Activated T-cell treated with anti-CD3 and anti-CD28 coated beads, Interleukin-2, amount 50 U/mL, for 72 hours (primary cell): ENCODE measurements at regions not wholly inside any gene's neighbourhood (a gene's known extent, or its start where the extent isn't known, plus 50 kb on each side); places are given as distances from the start of the nearest gene placed in this dataset.

Experiments
- ATAC-seq, 2 donors: fragments of 150-1000 bp; cut with Tn5 transposase; replicated peaks in 1 of 2; 2 replicates each; pipeline ENCODE4 v1.10.0; 2021; ENCODE audit warnings: moderate library complexity in 2 of 2, mild to moderate bottlenecking in 1 of 2
- DNase-seq, 2 donors: peaks; one replicate each; pipeline ENCODE4 v3.0.0; 2021 to 2022; ENCODE audit warnings: mixed read lengths in 1 of 2
- H3K27ac Mint-ChIP-seq: one replicate; pipeline ENCODE4 v1.8.0; 2022; ENCODE audit warnings: mild to moderate bottlenecking, moderate library complexity, mixed read lengths
- H3K27me3 Mint-ChIP-seq: one replicate; pipeline ENCODE4 v1.8.0; 2022; ENCODE audit warnings: low read depth, mixed read lengths
- H3K36me3 Mint-ChIP-seq, 2 donors: one replicate each; pipeline ENCODE4 v1.8.0; 2022; ENCODE audit warnings: mixed read lengths in 2 of 2, mild to moderate bottlenecking in 1 of 2; ENCODE audit not compliant: insufficient read depth in 2 of 2
- H3K4me1 Mint-ChIP-seq: one replicate; pipeline ENCODE4 v1.8.0; 2022; ENCODE audit warnings: low read depth, mixed read lengths
- H3K4me3 Mint-ChIP-seq, 2 donors: one replicate each; pipeline ENCODE4 v1.8.0; 2022; ENCODE audit warnings: mild to moderate bottlenecking in 2 of 2, mixed read lengths in 2 of 2, moderate library complexity in 2 of 2
- H3K9me3 Mint-ChIP-seq, 2 donors: one replicate each; pipeline ENCODE4 v1.8.0; 2022; ENCODE audit warnings: mixed read lengths in 2 of 2

DNA sequence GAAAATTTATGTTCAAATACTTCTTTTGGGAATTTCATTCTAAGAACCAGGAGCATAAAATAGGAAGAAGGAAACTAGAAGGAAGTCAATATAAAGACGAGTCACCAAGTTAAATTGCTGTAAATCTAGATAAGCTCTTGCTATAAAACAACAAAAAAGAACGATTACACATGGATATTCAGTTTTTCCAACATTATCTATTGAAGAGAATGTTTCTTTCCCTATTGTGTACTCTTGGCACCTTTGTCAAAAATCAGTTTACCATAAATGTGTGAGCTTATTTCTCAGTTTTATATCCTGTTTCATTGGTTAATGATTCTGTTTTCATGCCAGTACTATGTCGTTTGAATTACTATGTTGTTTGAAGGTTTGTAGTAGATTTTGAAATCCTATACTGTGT lies 536.3 kb upstream of the MKI67 start:
- H3K4me1 Mint-ChIP-seq, result no peaks in the 10 kb centered on the region
- H3K4me3 Mint-ChIP-seq, result no peak overlapping the region
- H3K9me3 Mint-ChIP-seq, result no peaks in the 10 kb centered on the region
- DNase-seq, result no peak
- H3K36me3 Mint-ChIP-seq, result no peaks in the 10 kb centered on the region
- no peak for ATAC-seq
- H3K27ac Mint-ChIP-seq, result no peak overlapping the region
- H3K27me3 Mint-ChIP-seq, result peaks cover 14% of the 10 kb centered on the region

- no peak overlapping the region for H3K27ac Mint-ChIP-seq
- H3K36me3 Mint-ChIP-seq, result no peaks in the 10 kb centered on the region
- DNase-seq, result no peak
- no peaks in the 10 kb centered on the region for H3K4me1 Mint-ChIP-seq
- no peak for ATAC-seq
- H3K27me3 Mint-ChIP-seq, result peaks cover 14% of the 10 kb centered on the region
- H3K4me3 Mint-ChIP-seq, result no peak overlapping the region
- no peaks in the 10 kb centered on the region for H3K9me3 Mint-ChIP-seq
Observed at GRCh38 chr10:128664729-128665128, 538.5 kb upstream of the MKI67 start.

DNA sequence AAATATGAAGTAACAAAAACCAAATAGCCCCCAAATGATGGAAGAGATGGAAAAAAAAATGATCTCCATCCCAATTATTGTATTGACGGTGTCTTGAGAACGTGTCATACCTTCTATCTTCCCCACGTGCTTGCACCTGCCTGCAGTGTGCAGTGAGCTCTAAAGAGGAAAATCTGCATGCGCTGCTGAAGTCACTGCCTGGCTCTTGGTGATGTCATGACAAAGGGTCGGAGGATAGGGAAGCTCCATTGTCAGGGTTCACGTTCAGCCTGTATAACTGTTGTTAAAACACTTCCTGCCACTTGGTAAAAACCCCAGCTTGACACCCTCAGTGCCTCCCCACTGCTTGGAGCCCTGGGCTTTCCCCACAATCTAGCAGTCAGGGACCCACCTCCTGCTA lies 549.2 kb upstream of the MKI67 start:
- no peaks in the 10 kb centered on the region for H3K9me3 Mint-ChIP-seq
- H3K27ac Mint-ChIP-seq, result no peak overlapping the region
- H3K4me1 Mint-ChIP-seq, result no peaks in the 10 kb centered on the region
- ATAC-seq (no peak), DNase-seq (no peak)
- H3K27me3 Mint-ChIP-seq, result no peaks in the 10 kb centered on the region
- no peak overlapping the region for H3K4me3 Mint-ChIP-seq
- H3K36me3 Mint-ChIP-seq, result no peaks in the 10 kb centered on the region

DNA sequence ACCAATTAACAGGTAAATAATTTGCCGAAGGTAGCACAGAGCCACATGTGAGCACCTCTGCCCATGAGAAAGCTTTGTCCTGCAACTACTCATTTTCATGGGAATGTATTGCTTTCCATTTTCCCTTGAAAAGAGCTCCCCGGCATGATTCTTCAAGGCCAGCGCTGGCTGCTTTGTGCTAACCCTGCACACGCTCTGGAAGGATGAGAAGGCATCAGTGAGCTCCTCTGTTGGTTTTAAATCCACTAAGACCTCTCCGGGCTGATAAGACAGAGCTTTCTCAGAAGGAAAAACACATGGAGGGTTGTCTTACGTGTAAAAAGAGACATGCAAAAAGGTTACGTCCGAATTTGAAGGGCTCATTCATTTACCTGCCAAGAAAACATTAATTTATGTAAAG lies 553.9 kb upstream of the MKI67 start:
- ATAC-seq (no peak), DNase-seq (no peak)
- Mint-ChIP-seq H3K9me3 (peaks cover 0 to 2% of the 10 kb centered on the region in 2 donors), H3K36me3 (no peaks in the 10 kb centered on the region), H3K4me1 (no peaks in the 10 kb centered on the region), H3K27me3 (no peaks in the 10 kb centered on the region), H3K27ac (no peak overlapping the region), H3K4me3 (no peak overlapping the region)

GRCh38 chr10:128684215-128684614 lies 558.0 kb upstream of the MKI67 start:
- ATAC-seq (no peak), DNase-seq (no peak)
- no peak overlapping the region for H3K27ac Mint-ChIP-seq
- H3K4me3 Mint-ChIP-seq, result no peak overlapping the region
- no peaks in the 10 kb centered on the region for H3K4me1 Mint-ChIP-seq
- no peaks in the 10 kb centered on the region for H3K36me3 Mint-ChIP-seq
- H3K9me3 Mint-ChIP-seq, result peaks cover 0 to 2% of the 10 kb centered on the region in 2 donors
- no peaks in the 10 kb centered on the region for H3K27me3 Mint-ChIP-seq

DNA sequence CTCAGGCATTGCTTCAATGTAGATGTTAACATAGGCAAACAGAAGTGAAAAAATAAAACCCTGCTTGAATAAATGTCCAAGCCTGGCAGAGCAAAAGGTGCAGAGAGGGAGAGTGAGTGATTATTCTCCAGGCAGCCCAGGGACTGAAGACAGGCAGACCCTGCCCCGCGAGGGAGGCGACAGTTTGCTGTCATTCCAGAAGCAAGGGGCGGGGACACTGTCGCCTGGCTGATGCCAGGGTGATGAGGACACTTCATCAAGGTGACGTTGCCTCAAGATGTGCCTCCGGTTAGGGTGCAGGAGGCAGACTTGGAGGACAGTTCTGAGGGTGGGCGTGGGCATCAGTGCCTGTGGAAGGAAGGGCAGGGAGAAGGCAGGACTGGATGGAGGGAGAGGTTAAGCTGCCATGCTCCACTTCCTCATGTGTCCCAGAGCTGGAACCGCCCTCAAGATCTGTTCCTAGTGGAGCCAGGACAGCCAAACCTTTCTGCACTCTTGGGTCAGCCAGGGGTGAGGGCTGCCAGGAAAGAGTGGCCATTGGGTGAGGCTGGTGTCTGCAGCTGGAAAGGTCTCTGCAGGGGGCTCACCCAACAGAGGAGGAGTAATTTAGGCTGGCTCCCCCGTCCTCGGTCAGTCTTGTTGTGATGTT lies 560.5 kb upstream of the MKI67 start:
- Mint-ChIP-seq H3K27ac (no peak overlapping the region), H3K9me3 (peaks cover 0 to 2% of the 10 kb centered on the region in 2 donors), H3K27me3 (no peaks in the 10 kb centered on the region), H3K36me3 (no peaks in the 10 kb centered on the region), H3K4me3 (no peak overlapping the region), H3K4me1 (no peaks in the 10 kb centered on the region)
- DNase-seq, result no peak
- ATAC-seq, result no peak

- no peak overlapping the region for H3K27ac Mint-ChIP-seq
- no peak for ATAC-seq
- H3K4me1 Mint-ChIP-seq, result no peaks in the 10 kb centered on the region
- H3K4me3 Mint-ChIP-seq, result no peak overlapping the region
- no peaks in the 10 kb centered on the region for H3K27me3 Mint-ChIP-seq
- no peak for DNase-seq
- H3K9me3 Mint-ChIP-seq, result peaks cover 0 to 2% of the 10 kb centered on the region in 2 donors
- no peaks in the 10 kb centered on the region for H3K36me3 Mint-ChIP-seq
Observed at GRCh38 chr10:128687408-128687807, 561.2 kb upstream of the MKI67 start.

DNA sequence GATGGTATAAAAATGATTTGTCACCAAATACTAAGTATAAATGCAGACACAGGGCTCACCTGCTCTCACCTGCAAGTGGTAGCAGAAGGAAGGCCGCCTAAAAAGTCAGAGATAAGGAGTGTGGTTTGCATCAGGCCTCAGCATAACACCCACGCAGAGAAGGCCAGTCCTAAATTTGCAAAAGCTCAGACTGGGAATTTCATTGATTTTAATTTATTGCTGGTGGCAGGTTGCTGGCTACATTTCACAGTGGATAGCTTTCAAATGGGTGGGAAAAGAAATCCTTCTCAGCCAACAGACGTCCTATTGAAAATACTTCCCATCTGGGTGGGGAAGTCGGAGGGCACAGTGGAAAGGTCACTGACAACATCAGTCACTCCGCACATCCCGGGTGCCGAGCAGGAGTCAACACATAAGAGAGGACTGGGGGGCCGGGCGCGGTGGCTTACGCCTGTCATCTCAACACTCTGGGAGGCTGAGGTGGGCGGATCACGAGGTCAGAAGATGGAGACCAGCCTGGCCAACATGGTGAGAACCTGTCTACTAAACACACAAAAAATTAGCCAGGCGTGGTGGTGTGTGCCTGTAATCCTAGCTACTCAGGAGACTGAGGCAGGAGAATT lies 561.8 kb upstream of the MKI67 start:
- ATAC-seq, result no peak
- DNase-seq, result no peak
- H3K27ac Mint-ChIP-seq, result no peak overlapping the region
- H3K36me3 Mint-ChIP-seq, result no peaks in the 10 kb centered on the region
- no peaks in the 10 kb centered on the region for H3K27me3 Mint-ChIP-seq
- no peaks in the 10 kb centered on the region for H3K4me1 Mint-ChIP-seq
- no peak overlapping the region for H3K4me3 Mint-ChIP-seq
- peaks cover 0 to 2% of the 10 kb centered on the region in 2 donors for H3K9me3 Mint-ChIP-seq

DNA sequence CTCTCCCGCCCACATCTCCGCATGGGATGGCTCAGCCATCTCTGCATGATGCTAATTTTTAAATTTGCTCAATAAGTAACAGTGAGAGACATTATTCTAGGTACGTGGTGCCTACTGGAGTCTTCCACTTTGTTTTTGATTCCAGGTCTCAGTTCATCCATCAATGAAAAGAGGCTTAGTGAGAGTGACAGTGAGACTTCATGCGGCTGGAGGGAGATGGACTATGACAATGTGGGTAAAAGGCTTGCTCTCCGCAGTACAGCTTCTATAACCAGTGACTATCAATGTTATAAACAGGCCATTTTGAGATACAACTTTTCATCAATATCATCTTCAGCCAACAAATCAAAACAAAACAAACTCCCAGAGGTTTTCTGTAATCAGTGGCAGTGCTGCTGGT lies 563.4 kb upstream of the MKI67 start:
- DNase-seq, result no peak
- Mint-ChIP-seq H3K4me1 (no peaks in the 10 kb centered on the region), H3K4me3 (no peak overlapping the region), H3K27ac (no peak overlapping the region), H3K36me3 (no peaks in the 10 kb centered on the region), H3K9me3 (no peaks in the 10 kb centered on the region), H3K27me3 (no peaks in the 10 kb centered on the region)
- ATAC-seq, result no peak

DNA sequence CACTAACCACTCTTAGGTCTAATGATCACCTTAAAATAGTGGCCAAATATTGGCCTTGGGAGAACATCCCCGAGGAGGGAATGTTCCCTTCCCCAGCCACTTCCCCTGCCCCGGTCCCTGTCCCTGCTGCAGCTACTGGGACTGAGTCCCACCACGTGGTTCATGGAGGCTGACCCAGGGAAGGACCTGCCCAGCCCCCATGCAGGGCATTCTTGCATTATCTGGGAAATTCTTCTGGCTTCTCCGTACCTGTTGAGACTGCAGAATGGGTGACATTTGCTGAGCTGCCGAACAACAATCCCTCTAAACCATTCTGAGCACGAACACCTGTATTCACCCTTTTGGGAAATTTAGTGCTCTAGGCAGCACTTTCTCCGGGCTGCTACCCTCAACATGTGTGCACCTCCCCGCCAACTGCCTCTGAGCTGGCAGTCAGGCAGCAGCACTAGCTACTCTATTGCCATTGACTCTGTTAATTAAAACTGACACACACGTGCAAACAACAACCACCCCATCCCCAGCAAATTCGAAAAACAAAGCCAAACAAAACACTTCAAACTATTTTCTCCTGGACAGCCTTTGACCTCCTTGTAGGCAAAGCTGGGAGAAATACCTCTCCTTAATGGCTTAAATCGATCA lies 567.4 kb upstream of the MKI67 start:
- ATAC-seq (no peak), DNase-seq (no peak)
- Mint-ChIP-seq H3K4me1 (no peaks in the 10 kb centered on the region), H3K36me3 (no peaks in the 10 kb centered on the region), H3K4me3 (no peak overlapping the region), H3K27me3 (no peaks in the 10 kb centered on the region), H3K9me3 (no peaks in the 10 kb centered on the region), H3K27ac (no peak overlapping the region)

- Mint-ChIP-seq H3K4me3 (no peak overlapping the region), H3K4me1 (no peaks in the 10 kb centered on the region), H3K27ac (no peak overlapping the region), H3K9me3 (no peaks in the 10 kb centered on the region), H3K36me3 (no peaks in the 10 kb centered on the region), H3K27me3 (no peaks in the 10 kb centered on the region)
- DNase-seq (no peak), ATAC-seq (no peak)
Observed at GRCh38 chr10:128694168-128694850, 568.1 kb upstream of the MKI67 start.

DNA sequence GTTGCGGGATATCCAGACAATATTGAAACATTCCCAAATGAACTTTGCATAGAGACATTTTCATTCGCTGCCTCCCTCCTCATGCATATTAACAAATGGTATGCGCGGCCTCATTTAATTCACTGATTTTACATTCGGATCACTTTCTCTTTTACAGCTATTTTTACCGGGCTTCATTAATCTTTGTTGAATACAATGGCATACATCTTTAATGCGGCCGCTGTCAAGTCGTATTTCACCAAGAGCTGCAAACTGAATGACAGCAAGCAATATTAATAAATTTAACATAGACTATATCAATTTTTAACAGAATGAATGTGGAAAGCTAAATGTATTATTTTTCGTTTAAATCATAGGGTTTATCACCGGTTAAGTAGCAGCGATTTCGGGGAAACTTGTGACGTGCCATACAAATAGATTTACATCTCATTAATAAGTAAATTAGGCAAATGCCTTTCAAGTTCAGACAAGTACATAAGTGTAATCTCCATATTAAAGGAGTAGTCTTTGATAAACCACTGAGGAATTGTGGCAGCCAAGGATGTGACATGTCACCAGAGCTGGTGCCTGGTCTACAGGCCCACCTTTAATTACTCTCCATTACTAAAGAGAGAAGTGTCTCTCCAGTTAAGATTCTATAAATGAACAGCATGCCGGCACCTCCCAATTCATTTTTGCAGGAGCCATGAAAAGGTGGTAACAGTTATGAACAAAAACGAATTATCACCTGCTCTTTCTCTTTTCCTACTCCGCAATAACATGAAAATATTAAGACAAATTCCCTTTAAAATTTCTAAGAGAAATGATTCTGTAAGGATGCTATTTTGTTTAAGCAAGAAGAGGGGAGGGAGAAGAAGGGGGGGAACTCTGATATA lies 568.9 kb upstream of the MKI67 start:
- Mint-ChIP-seq H3K36me3 (no peaks in the 10 kb centered on the region), H3K4me3 (no peak overlapping the region), H3K9me3 (no peaks in the 10 kb centered on the region), H3K4me1 (no peaks in the 10 kb centered on the region), H3K27me3 (no peaks in the 10 kb centered on the region), H3K27ac (no peak overlapping the region)
- ATAC-seq (no peak), DNase-seq (no peak)

GRCh38 chr10:128695931-128696330 lies 569.7 kb upstream of the MKI67 start:
- H3K4me1 Mint-ChIP-seq, result no peaks in the 10 kb centered on the region
- H3K27ac Mint-ChIP-seq, result no peak overlapping the region
- H3K9me3 Mint-ChIP-seq, result no peaks in the 10 kb centered on the region
- ATAC-seq, result no peak
- no peak overlapping the region for H3K4me3 Mint-ChIP-seq
- no peaks in the 10 kb centered on the region for H3K27me3 Mint-ChIP-seq
- no peaks in the 10 kb centered on the region for H3K36me3 Mint-ChIP-seq
- DNase-seq, result no peak
